Esophagus muscularis mucosa (tissue), 3 donors: ENCODE measurements at regions not wholly inside any gene's neighbourhood (a gene's known extent, or its start where the extent isn't known, plus 50 kb on each side); places are given as distances from the start of the nearest gene placed in this dataset.

Source experiments
- POLR2A ChIP-seq: fragments of 450-650 bp; IDR thresholded peaks from one replicate; pipeline ENCODE4 v1.6.1; 2017; ENCODE audit warnings: antibody characterized with exemption, moderate library complexity, mild to moderate bottlenecking, low read depth
- TF ChIP-seq, protein P1 (sequence below), 3 experiments: fragments of 200-600 bp in 2 of 3; fragments of 450-650 bp in 1 of 3; sonication (generic) in 2 of 3; IDR thresholded peaks; one replicate each; pipeline ENCODE4 v1.5.1; 2017 to 2019; ENCODE audit warnings: antibody characterized with exemption in 3 of 3, mild to moderate bottlenecking in 2 of 3, moderate library complexity in 1 of 3

DNA sequence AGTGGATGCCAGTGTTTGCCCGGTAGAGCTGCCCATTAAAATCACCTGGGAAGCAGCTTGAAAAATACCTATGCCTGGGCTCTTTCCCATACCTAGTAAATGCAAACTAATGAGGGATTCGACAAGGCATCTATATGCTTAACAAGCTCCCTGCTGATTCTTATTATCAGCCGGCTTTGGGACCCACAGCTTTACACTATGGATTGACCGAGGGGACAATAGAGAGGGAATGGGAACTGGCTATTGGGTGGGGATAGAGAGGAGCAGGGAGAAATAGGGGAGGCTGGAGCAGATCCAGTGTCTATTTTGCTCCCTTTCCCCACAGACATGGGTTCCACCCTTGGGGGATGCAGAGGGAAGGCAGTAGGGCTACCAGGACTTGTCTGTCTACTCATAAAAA, 103.1 kb upstream of the TEX13D start:
- TF ChIP-seq, protein P1, sequence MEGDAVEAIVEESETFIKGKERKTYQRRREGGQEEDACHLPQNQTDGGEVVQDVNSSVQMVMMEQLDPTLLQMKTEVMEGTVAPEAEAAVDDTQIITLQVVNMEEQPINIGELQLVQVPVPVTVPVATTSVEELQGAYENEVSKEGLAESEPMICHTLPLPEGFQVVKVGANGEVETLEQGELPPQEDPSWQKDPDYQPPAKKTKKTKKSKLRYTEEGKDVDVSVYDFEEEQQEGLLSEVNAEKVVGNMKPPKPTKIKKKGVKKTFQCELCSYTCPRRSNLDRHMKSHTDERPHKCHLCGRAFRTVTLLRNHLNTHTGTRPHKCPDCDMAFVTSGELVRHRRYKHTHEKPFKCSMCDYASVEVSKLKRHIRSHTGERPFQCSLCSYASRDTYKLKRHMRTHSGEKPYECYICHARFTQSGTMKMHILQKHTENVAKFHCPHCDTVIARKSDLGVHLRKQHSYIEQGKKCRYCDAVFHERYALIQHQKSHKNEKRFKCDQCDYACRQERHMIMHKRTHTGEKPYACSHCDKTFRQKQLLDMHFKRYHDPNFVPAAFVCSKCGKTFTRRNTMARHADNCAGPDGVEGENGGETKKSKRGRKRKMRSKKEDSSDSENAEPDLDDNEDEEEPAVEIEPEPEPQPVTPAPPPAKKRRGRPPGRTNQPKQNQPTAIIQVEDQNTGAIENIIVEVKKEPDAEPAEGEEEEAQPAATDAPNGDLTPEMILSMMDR (IDR thresholded peaks at IDR 0.05), result no peak
- no peak for TF ChIP-seq POLR2A
